ENCODE measurements at regions not wholly inside any gene's neighbourhood (a gene's known extent, or its start where the extent isn't known, plus 50 kb on each side); places are given as distances from the start of the nearest gene placed in this dataset.
"Not testable (repeated sequence)": the region's sequence is repeated elsewhere in the genome, so short reads cannot be mapped to it uniquely, and the experiment has no call there.

GRCh38 chr17:16888413-16889087, 83.4 kb downstream of the TNFRSF13B start:
- Mint-ChIP-seq H3K36me3 (no peaks in the 10 kb centered on the region), H3K4me1 (no peaks in the 10 kb centered on the region), H3K27ac (no peak overlapping the region), H3K9me3 (no peaks in the 10 kb centered on the region), H3K27me3 (peaks cover 0 to 1% of the 10 kb centered on the region in 2 donors), H3K4me3 (no peak overlapping the region)
- no peaks in the 10 kb centered on the region for H3K4me1 ChIP-seq (ENCODE audit: insufficient read depth, low read length)
- no peak for DNase-seq
- POLR2A ChIA-PET (ENCODE audit: partially characterized antibody) = no interaction called here
- intact Hi-C loops (cut with micrococcal nuclease) = no loop called here
- H3K27me3 ChIP-seq (ENCODE audit: insufficient read depth, low read length) = no peaks in the 10 kb centered on the region
- CTCF ChIA-PET (ENCODE audit: partially characterized antibody) = no interaction called here
- H3K9me3 ChIP-seq (ENCODE audit: control insufficient read depth in 1 of 2, low read length in 2 of 2) = no peaks in the 10 kb centered on the region
- H3K27ac ChIP-seq (ENCODE audit: low read depth, low read length) = no peak overlapping the region
- no peaks in the 10 kb centered on the region for H3K36me3 ChIP-seq (ENCODE audit: insufficient read depth, low read length)
- H3K4me3 ChIP-seq (ENCODE audit: low read length in 2 of 2) = no peak overlapping the region

- H3K4me3 ChIP-seq (ENCODE audit: low read length in 2 of 2) = no peak overlapping the region
- Mint-ChIP-seq H3K36me3 (no peaks in the 10 kb centered on the region), H3K27me3 (peaks cover 0 to 1% of the 10 kb centered on the region in 2 donors), H3K27ac (no peak overlapping the region), H3K4me3 (no peak overlapping the region), H3K9me3 (no peaks in the 10 kb centered on the region), H3K4me1 (no peaks in the 10 kb centered on the region)
- intact Hi-C loops (cut with micrococcal nuclease) = no loop called here
- H3K4me1 ChIP-seq (ENCODE audit: insufficient read depth, low read length) = no peaks in the 10 kb centered on the region
- H3K9me3 ChIP-seq (ENCODE audit: control insufficient read depth in 1 of 2, low read length in 2 of 2) = no peaks in the 10 kb centered on the region
- DNase-seq = no peak
- no peaks in the 10 kb centered on the region for H3K27me3 ChIP-seq (ENCODE audit: insufficient read depth, low read length)
- ChIA-PET CTCF (ENCODE audit: partially characterized antibody) (no interaction called here), POLR2A (ENCODE audit: partially characterized antibody) (no interaction called here)
- H3K36me3 ChIP-seq (ENCODE audit: insufficient read depth, low read length) = no peaks in the 10 kb centered on the region
- no peak overlapping the region for H3K27ac ChIP-seq (ENCODE audit: low read depth, low read length)
Measured at GRCh38 chr17:16887523-16888095, 84.3 kb downstream of the TNFRSF13B start.

GRCh38 chr17:16886655-16887322, 85.1 kb downstream of the TNFRSF13B start:
- H3K4me3 Mint-ChIP-seq = no peak overlapping the region
- H3K4me1 Mint-ChIP-seq = no peaks in the 10 kb centered on the region
- Histone ChIP-seq H3K4me3 (ENCODE audit: low read length in 2 of 2) (no peak overlapping the region), H3K36me3 (ENCODE audit: insufficient read depth, low read length) (no peaks in the 10 kb centered on the region), H3K27ac (ENCODE audit: low read depth, low read length) (no peak overlapping the region), H3K9me3 (ENCODE audit: control insufficient read depth in 1 of 2, low read length in 2 of 2) (no peaks in the 10 kb centered on the region), H3K4me1 (ENCODE audit: insufficient read depth, low read length) (no peaks in the 10 kb centered on the region), H3K27me3 (ENCODE audit: insufficient read depth, low read length) (no peaks in the 10 kb centered on the region)
- H3K27me3 Mint-ChIP-seq = peaks cover 0 to 1% of the 10 kb centered on the region in 2 donors
- ChIA-PET CTCF (ENCODE audit: partially characterized antibody) (no interaction called here), POLR2A (ENCODE audit: partially characterized antibody) (no interaction called here)
- H3K27ac Mint-ChIP-seq = no peak overlapping the region
- H3K36me3 Mint-ChIP-seq = no peaks in the 10 kb centered on the region
- H3K9me3 Mint-ChIP-seq = no peaks in the 10 kb centered on the region
- no peak for DNase-seq
- intact Hi-C loops (cut with micrococcal nuclease) = no loop called here

GRCh38 chr17:16885204-16885603, 86.7 kb downstream of the TNFRSF13B start:
- H3K4me1 Mint-ChIP-seq; CTCF ChIA-PET (ENCODE audit: partially characterized antibody); H3K27ac Mint-ChIP-seq; H3K27me3 ChIP-seq (ENCODE audit: insufficient read depth, low read length); H3K36me3 Mint-ChIP-seq; H3K36me3 ChIP-seq (ENCODE audit: insufficient read depth, low read length); H3K27me3 Mint-ChIP-seq; intact Hi-C loops (cut with micrococcal nuclease); H3K4me3 ChIP-seq (ENCODE audit: low read length in 2 of 2); H3K27ac ChIP-seq (ENCODE audit: low read depth, low read length); H3K4me3 Mint-ChIP-seq; H3K4me1 ChIP-seq (ENCODE audit: insufficient read depth, low read length); H3K9me3 Mint-ChIP-seq; POLR2A ChIA-PET (ENCODE audit: partially characterized antibody); DNase-seq; H3K9me3 ChIP-seq (ENCODE audit: control insufficient read depth in 1 of 2, low read length in 2 of 2): not testable (repeated sequence)

- H3K36me3 Mint-ChIP-seq; H3K4me1 Mint-ChIP-seq; POLR2A ChIA-PET (ENCODE audit: partially characterized antibody); H3K27ac Mint-ChIP-seq; H3K4me3 ChIP-seq (ENCODE audit: low read length in 2 of 2); H3K27ac ChIP-seq (ENCODE audit: low read depth, low read length); H3K27me3 ChIP-seq (ENCODE audit: insufficient read depth, low read length); H3K9me3 ChIP-seq (ENCODE audit: control insufficient read depth in 1 of 2, low read length in 2 of 2); H3K4me3 Mint-ChIP-seq; H3K36me3 ChIP-seq (ENCODE audit: insufficient read depth, low read length); H3K4me1 ChIP-seq (ENCODE audit: insufficient read depth, low read length); H3K9me3 Mint-ChIP-seq; H3K27me3 Mint-ChIP-seq; intact Hi-C loops (cut with micrococcal nuclease); CTCF ChIA-PET (ENCODE audit: partially characterized antibody); DNase-seq: not testable (repeated sequence)
Measured at GRCh38 chr17:16882926-16883265, 89.0 kb downstream of the TNFRSF13B start.

- H3K36me3 ChIP-seq (ENCODE audit: insufficient read depth, low read length) = no peaks in the 10 kb centered on the region
- no peak overlapping the region for H3K27ac ChIP-seq (ENCODE audit: low read depth, low read length)
- H3K4me1 ChIP-seq (ENCODE audit: insufficient read depth, low read length) = no peaks in the 10 kb centered on the region
- H3K36me3 Mint-ChIP-seq = no peaks in the 10 kb centered on the region
- H3K9me3 ChIP-seq (ENCODE audit: control insufficient read depth in 1 of 2, low read length in 2 of 2) = no peaks in the 10 kb centered on the region
- peak overlapping the region in 1 of 7 donors; percentile 38 for H3K27ac Mint-ChIP-seq
- no peak overlapping the region for H3K4me3 Mint-ChIP-seq
- H3K27me3 Mint-ChIP-seq = peaks cover 0 to 1% of the 10 kb centered on the region in 2 donors
- ChIA-PET POLR2A (ENCODE audit: partially characterized antibody) (no interaction called here), CTCF (ENCODE audit: partially characterized antibody) (no interaction called here)
- no peaks in the 10 kb centered on the region for H3K27me3 ChIP-seq (ENCODE audit: insufficient read depth, low read length)
- no peak for DNase-seq
- no peaks in the 10 kb centered on the region for H3K4me1 Mint-ChIP-seq
- H3K9me3 Mint-ChIP-seq = peaks cover 0 to 11% (median 2%) of the 10 kb centered on the region in 8 donors
- intact Hi-C loops (cut with micrococcal nuclease) = no loop called here
- H3K4me3 ChIP-seq (ENCODE audit: low read length in 2 of 2) = no peak overlapping the region
Measured at GRCh38 chr17:16882243-16882925, 89.5 kb downstream of the TNFRSF13B start.

- no peak overlapping the region for H3K27ac ChIP-seq (ENCODE audit: low read depth, low read length)
- POLR2A ChIA-PET (ENCODE audit: partially characterized antibody) = no interaction called here
- H3K36me3 Mint-ChIP-seq = no peaks in the 10 kb centered on the region
- H3K9me3 ChIP-seq (ENCODE audit: control insufficient read depth in 1 of 2, low read length in 2 of 2) = no peaks in the 10 kb centered on the region
- H3K27ac Mint-ChIP-seq = no peak overlapping the region
- H3K4me3 ChIP-seq (ENCODE audit: low read length in 2 of 2) = no peak overlapping the region
- DNase-seq = no peak
- H3K36me3 ChIP-seq (ENCODE audit: insufficient read depth, low read length) = no peaks in the 10 kb centered on the region
- H3K27me3 Mint-ChIP-seq = peaks cover 0 to 4% of the 10 kb centered on the region in 2 donors
- CTCF ChIA-PET (ENCODE audit: partially characterized antibody) = no interaction called here
- peaks cover 0 to 14% (median 4%) of the 10 kb centered on the region in 8 donors for H3K9me3 Mint-ChIP-seq
- intact Hi-C loops (cut with micrococcal nuclease) = no loop called here
- no peaks in the 10 kb centered on the region for H3K4me1 Mint-ChIP-seq
- H3K27me3 ChIP-seq (ENCODE audit: insufficient read depth, low read length) = no peaks in the 10 kb centered on the region
- H3K4me3 Mint-ChIP-seq = no peak overlapping the region
- H3K4me1 ChIP-seq (ENCODE audit: insufficient read depth, low read length) = no peaks in the 10 kb centered on the region
Measured at GRCh38 chr17:16881239-16881924, 90.5 kb downstream of the TNFRSF13B start.
